ENCODE measurements at regions not wholly inside any gene's neighbourhood (a gene's known extent, or its start where the extent isn't known, plus 50 kb on each side); places are given as distances from the start of the nearest gene placed in this dataset.

DNA sequence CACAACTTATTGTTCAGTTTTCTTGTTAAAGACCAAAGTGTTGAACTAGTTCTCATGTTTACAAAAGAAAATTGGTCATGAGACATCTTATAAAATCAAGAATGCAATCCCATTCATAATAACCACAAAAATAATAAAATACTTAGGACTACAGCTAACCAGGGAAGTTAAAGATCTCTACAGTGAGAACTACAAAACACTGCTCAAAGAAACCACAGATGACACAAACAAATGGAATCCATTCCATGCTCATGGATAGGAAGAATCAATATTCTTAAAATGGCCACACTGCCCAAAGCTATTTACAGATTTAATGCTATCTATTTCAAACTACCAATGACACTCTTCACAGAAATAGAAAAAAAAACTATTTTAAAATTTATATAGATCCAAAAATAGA is 1354.8 kb upstream of the CDH2 start:
- DNase-seq (ENCODE audit: low read depth): no peak

- no peak for DNase-seq (ENCODE audit: low read depth)
These were observed 1346.4 kb upstream of the CDH2 start for GRCh38 chr18:29523371-29523770.

DNA sequence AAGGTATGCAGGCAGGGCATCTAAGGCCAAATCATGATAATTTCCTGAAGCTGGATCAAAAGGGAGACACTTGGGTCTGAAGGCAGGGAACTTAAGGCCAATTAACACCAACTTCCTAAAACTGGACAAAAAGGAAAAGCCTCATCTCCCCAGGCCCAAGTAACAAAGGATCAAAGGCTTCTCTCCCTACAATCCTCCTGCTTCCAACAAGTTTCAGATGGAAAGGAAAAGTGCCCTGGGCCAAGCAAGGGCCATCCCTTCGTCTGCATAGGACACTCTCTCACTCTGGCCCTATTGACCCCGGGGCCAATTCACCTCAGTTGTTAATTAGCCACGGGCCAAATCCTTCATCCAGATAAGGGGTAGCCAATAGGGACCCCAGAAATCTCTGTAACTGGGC is 1335.8 kb upstream of the CDH2 start:
- no peak for DNase-seq (ENCODE audit: low read depth)

DNA sequence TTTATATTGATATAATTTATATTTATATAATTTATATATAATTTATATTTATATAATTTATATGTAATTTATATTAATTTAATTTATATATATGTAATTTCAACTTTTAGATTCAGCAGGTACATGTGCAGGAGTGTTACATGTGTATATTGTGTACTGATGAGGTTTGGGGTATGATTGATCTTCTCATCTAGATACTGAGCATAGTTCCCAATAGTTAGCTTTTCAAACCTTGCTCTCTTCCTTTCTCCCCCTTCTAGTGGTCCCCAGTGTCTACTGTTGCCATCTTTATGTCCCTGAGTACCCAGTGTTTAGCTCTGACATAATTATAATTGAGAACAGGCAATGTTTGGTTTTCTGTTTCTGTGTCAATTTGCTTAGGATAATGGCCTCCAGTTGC is 1335.3 kb upstream of the CDH2 start:
- no peak for DNase-seq (ENCODE audit: low read depth)

GRCh38 chr18:29501952-29502351 is 1325.0 kb upstream of the CDH2 start:
- DNase-seq (ENCODE audit: low read depth): peak; percentile 45

GRCh38 chr18:29496152-29496680 is 1319.3 kb upstream of the CDH2 start:
- DNase-seq (ENCODE audit: low read depth): no peak

GRCh38 chr18:29494371-29494770 is 1317.4 kb upstream of the CDH2 start:
- DNase-seq (ENCODE audit: low read depth): no peak

GRCh38 chr18:29491907-29492306 is 1315.0 kb upstream of the CDH2 start:
- no peak for DNase-seq (ENCODE audit: low read depth)

DNA sequence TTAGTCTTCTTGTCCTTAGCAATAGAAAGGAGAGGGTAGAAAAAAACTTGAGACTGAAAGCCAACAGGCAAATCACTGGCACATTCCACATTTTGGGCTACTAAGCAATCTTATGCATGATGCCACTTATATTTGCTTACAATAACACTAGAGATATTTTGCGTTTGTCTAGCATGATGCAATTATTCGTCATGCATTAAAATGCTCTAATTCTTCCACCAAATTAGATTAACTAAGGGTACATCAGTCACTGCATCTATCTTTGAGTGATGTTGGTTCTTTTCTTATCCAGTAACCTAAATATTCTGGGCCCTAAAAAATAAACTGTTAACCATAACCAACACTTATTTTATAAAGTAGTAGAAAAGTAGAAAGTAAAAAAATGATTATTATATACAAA is 1311.7 kb upstream of the CDH2 start:
- DNase-seq (ENCODE audit: low read depth): no peak

- DNase-seq (ENCODE audit: low read depth): no peak
These were observed 1288.6 kb upstream of the CDH2 start for GRCh38 chr18:29465526-29465925.

DNA sequence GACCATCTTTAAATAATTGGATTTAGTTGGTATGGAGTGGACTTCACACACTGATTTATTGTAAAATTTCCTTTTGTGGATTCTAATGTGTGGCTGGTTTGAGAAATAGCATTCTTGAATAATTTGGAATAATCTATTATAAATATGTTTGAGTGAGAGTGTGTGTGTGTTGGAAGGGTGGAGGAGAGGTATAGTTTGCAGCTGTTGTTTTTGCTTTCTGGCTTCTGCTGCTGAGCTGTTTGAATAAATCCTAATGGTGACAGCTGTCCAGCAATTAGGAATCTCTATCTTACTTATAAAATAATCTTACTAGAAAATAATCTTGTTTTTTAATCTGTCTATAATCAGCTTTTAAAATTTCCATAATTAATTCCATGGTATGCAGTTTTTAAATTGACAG is 1283.0 kb upstream of the CDH2 start:
- no peak for DNase-seq (ENCODE audit: low read depth)

GRCh38 chr18:29457316-29457889 is 1280.5 kb upstream of the CDH2 start:
- DNase-seq (ENCODE audit: low read depth): no peak

DNA sequence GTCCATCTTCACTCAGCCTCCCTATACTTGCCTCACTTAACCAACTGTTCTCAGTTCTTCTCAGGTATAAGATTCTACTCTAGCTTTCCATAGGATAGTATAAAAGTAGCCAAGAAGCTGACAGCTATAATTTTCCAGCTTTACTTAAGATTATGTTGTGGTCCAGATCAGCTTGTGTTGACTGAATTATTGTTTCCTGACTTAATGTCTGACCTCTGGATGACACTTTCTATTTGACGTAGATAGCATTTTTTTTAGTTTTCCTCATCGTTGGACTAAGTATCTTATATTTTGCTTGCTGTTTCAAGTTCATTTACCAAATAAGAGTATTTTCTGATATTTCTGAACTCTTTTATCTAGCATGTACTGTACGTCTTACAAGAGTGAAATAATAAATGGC is 1272.5 kb upstream of the CDH2 start:
- no peak for DNase-seq (ENCODE audit: low read depth)

DNA sequence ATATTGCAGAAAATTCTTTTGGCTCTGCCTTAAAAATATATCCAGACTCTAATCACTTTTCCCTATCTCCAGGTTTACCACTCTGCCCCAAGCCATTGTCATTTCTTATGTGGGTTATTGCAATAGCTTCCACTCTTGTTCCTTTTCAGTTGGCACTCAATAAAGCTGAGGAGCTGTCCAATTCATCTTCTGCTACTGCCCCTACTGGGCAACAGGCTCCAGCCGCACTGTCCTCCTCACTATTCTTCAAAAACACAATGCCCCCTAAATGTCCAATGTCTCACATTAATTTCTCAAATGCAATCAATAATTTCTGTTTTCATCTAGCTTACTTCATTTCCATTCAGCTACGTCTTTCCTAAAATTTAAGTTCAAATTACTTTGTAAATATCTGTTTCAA is 1262.5 kb upstream of the CDH2 start:
- DNase-seq (ENCODE audit: low read depth): no peak

DNA sequence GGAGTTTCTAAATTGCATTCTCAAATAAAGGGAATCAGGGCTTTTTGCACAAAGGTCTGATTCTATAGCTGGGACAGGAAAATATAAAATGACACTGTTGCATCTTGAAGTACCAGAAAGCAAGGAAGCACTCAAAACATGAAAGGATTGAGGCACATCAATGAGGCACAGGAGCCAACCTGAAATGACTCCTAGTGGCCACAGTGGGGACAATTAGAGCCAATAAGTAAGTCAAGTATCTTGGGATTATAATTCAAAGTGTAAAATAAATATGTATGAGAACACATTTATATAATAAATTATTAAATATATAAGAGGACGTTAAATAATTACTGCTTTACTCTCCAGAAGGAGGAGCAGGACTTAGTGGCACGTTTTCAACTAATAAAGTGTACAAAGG is 1259.5 kb upstream of the CDH2 start:
- no peak for DNase-seq (ENCODE audit: low read depth)

DNA sequence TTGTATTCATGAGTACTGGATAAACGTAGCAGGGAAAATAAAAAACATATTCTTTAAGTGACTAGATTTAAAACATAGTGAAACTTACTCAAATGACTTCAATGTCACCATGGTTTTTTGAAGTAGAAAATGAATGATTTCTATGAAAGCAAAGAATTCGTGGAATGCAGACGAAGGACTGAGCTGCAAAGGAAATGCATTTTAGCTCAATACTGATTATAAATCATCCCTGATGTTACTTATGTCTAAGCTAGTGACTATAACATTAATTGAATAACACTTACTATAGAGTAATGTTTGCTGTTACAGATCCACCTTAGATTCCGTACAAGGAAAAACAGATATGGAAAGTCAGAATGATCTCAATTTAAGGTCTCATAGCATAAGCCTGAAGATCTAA is 1257.7 kb upstream of the CDH2 start:
- no peak for DNase-seq (ENCODE audit: low read depth)

- no peak for DNase-seq (ENCODE audit: low read depth)
These were observed 1253.5 kb upstream of the CDH2 start for GRCh38 chr18:29430416-29430815.

DNA sequence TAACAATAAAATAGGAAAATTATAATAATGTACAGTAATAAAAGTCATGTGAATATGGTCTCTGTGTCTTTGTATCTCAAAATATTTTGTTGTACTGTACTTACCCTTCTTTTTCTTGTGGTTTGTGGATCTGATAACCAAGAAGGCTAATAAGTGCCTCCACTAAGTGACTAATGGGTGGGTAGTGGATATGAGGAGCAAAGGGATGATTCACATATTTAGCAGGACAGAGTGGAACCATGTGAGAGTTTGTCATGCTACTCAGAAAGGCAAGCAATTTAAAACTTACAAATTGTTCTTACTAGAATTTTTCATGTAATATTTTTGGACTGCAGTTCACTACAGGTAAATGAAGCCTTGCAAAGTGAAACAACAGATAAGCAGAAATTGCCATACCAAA is 1241.2 kb upstream of the CDH2 start:
- peak; percentile 23 for DNase-seq (ENCODE audit: low read depth)

- DNase-seq (ENCODE audit: low read depth): no peak
These were observed 1230.1 kb upstream of the CDH2 start for GRCh38 chr18:29406996-29407395.

- no peak for DNase-seq (ENCODE audit: low read depth)
These were observed 1220.6 kb upstream of the CDH2 start for GRCh38 chr18:29397536-29397935.

DNA sequence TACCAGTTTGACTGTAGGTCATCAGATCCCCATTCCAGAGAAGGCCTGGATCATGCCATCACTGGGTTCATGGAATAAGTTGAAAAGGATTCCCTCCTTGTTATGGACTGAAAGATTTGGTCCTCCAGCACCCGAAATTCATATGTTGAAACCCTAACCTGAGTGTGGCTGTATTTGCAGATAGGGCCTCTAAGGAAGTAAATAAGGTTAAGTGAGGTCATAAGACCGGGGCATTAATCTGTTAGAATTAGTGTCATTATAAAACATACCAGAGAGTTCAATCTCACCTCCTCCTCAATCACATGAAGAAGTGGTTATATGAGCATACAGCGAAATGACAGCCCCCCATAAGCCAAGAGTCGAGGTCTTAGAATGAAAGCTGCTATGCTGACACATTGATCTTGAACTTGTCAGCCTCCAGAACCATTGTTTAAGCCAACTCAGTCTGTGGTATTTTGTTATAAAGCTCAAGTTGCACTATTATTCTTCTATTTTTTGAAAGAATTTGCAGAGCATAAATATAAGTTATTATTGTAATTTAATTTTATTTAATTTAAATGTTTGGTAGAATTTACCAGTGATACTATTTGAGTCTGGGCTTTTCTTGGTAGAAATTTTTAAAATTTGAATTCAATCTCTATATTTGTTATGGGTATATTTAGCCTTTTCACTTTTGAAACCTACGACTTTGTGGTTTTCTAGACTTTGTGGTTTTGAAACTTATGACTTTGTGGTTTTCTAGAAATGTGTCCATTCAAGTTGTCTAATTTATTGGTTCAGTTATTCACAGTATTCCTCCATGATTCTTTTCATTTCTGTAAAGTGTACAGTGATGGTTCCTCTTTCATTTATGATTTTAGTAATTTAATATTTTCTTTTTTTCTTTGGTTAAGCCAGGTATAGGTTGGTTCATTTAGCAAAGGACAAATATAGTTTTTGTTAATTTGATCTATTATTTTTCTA is 1206.7 kb upstream of the CDH2 start:
- peak; percentile 3 for DNase-seq (ENCODE audit: low read depth)

DNA sequence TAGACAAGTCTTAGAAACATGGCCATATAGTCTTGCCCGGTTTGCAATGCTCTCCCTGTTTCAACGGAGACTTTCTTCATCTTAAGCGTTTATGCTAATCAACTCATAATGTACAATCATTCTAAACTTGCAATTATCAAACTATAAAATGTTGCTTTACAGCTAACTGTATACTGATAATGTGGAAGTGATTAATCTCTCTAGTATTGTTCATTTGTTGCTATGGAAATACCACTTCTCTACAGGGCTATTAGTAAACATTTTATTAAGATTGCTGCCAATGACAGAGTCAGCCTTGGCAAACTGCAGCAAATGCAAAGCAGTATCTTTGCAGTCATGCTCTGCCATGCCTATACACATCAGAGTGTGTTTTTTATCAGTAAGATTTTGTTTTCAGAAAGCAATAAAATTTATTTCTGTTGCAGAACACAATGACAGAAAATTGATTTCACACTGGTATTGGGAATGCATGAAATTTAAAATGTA is 1201.8 kb upstream of the CDH2 start:
- DNase-seq (ENCODE audit: low read depth): no peak

DNA sequence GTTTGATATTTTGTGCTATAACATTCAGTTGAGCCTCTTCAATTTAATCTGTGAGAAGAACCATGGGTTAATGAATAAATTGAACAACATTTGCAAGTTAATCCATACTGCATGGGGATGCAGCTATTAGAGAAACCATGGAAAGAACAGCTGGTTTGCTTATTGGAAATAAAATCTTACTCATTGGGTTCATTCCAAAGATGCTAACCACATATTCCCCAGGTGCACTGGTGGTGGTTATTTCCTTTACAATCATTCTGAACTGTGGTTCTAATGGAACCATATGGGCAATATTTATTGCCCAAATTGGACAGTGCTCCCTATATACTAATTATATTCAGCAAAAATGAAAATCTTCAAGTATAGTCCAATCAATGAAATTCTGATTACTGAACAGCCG is 1200.4 kb upstream of the CDH2 start:
- DNase-seq (ENCODE audit: low read depth): no peak

Data from HS-27A (cell line).